HT1080 (cell line): ENCODE measurements at regions not wholly inside any gene's neighbourhood (a gene's known extent, or its start where the extent isn't known, plus 50 kb on each side); places are given as distances from the start of the nearest gene placed in this dataset.
A peak's percentile ranks its signal among the peaks of the same experiment; 100 is the strongest.
"Not testable (repeated sequence)": the region's sequence is repeated elsewhere in the genome, so short reads cannot be mapped to it uniquely, and the experiment has no call there.

Experiments used
- DNase-seq: peaks from one replicate; pipeline ENCODE4 v3.0.0-alpha.2; 2015; ENCODE audit warnings: low read depth

DNA sequence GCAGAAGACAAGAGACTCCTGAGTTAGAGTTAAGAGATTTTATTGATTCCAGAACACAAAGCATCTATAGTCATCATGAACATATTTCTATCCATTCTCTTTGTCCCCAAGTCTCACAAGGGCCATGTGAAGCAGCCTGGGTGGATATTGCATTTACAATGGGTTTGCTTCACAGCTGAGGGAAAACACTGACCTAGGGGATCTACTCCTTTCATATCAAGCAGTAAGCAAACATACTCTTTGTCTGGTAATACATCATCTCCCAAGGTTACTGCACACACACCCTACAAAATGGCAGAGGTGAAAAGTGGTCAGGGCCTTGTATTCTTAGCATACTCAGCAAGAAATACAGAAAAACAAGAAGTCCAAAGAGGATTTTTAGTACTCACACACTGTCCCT, 267.7 kb upstream of the BCHE start:
- no peak for DNase-seq

DNA sequence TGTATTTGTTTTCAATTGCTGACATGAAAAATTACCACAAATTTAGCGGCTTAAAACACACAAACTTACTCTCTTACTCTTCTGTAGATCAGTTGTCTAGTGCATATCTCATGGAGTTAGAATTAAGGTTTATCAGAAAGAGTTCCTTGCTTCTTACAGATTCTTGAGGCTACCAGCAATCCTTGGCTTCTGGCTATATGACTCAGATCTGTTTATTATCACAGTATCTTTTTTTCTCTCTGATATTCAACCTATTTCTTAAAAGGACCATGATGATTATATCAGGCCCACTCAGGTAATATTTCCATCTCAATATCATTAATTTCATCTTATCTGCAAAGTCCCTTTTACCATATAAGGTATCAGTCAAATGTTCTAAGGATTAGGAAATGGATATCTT, 263.5 kb upstream of the BCHE start:
- no peak for DNase-seq

DNA sequence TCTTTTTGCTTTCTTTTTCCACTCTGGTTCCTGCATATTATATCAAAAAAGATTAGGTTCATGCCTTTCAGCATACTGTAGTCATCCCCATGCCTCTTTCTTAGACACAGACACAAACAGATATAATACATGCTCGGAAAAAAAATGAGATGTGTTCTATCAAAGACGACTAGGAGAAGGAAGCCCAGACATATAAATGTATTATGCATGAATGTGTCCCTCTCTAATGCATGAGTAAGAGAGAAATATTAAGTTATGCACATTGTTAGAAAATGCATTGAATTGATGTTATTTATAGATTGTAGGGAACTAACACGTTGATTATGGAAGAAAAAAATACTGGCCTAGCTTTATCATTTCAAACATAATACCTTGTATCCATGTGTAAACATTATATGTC, 252.4 kb upstream of the BCHE start:
- no peak for DNase-seq

DNA sequence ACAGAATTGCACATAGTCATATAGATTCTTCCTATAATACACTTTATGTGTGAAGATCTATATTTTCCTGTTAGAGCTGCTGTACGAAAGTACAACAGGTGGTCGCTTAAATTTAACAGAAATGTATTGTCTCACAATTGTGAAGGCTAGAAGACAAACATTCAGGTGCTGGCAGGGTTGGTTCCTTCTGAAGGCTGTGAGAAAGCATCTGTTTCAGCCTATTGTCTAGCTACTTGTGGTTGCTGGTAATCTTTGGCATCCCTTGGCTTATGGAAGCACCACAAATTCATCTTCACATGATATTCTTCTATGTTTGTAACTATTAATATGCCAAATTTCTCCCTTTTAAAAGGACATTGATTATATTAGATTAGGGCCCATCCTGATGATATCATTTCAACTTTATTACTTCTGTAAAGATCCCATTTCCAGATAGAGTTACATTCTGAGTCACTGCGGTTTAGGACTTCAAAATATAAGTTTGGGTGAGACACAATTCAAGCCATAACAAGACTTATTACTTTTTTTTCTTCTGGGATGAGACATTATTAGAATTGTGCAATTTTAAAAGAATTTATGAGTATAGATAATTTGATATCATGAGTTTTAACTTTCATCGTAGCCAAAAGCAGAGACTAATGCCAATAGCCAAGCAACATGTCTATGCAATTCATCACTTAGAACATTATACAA, 248.1 kb upstream of the BCHE start:
- DNase-seq: peak; percentile 67

DNA sequence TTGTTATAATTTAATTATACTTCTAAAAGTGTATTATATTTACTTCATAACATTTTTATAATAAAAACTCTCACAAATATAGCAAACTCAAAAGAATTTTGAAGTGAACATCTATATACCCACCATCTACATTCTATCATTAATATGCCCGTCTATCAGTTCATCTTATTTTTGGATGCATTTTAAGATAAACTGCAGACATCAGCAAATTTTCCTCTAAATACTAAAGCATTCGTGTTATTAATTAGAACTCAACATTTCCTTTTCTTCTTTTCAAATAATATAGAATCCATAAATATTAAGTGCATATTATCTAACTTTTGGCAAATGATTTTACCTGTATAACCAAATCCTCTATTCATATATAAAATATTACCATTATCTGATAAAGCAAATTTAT, 242.9 kb upstream of the BCHE start:
- DNase-seq: no peak

DNA sequence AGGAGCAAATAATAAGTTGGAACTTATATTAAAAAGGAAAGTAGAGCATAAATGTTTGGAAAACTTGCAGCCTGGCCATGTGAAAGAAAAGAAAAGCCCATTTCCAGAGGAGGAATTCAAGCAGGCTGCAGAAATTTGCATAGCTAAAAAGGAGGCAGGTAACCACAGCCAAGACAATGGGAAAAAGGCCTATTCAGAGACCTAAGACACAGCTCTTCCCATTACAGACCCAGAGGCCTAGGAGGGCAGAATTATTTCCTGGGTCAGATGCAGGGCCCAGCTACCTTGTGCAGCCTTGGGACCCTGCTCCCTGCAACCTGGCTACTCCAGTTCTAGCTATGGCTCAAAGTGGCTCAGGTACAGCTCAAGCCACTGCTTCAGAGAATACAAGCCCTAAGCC, 234.6 kb upstream of the BCHE start:
- no peak for DNase-seq

DNA sequence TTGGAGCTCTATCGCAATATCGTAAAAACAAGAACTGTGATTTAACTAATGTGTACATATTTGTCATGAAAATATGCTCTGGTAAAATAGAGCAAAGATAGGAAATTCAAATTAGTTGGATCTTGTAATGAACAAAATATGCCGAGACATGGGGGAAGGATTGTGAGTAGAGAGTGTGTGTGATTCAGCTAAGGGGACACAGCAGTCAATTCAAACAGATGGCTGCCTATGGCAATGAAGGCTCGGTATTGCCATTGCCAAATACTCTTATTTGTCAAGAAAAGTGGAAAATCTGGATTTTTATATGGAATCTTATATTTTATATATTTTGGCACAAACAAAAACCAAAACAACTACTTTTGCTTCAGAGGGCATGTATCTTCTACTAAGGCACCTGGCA, 227.3 kb upstream of the BCHE start:
- DNase-seq: no peak

DNA sequence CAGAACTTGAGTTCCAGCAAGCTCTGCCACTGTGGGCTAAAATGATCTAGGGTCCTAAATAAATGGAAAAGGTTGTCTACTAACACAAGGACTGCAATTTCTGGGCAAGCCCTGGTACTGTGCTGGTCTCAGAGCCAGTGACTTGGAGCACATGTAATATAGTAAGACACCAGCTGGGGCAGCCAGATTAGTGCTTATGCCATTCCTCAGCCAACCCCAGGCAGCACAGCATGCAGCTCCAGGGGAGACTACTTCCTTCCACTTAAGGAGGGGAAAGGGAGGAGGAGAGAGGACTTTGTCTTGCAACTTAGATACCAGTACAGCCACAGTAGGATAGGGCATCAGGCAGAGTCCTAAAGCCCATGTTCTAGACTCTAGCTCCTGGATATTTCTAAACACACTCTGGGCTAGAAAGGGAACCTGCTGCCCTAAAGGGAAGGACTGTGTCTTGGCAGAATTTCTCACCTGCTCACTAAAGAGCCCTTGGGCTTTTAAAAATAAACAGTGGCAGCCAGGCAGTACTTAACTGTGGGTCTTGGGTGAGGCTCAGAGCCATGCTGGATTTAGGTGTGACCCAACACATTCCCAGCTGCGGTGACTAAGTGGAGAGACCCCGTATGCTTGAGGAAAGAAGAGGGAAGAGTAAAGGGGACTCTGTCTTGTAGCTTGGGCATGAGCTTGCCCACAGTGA, 223.7 kb upstream of the BCHE start:
- peak; percentile 31 for DNase-seq

DNA sequence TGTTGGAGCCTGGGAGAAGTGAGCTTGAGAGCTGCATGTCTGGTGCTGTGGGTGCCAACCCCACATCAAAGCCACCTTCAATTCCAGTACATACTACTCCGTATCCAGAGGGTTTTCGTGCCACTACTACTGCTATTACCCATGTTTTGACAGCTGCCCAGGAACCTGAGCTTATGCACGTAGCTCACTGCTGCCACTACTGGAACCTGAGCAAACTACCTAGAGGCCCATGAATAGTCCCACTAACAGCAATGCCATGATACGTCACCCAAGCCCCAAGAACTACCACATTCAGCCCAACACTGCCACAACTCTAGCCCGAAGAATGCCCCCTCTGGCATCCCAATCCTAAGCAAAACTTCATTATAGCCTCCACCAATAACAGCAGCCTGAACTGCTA, 215.2 kb upstream of the BCHE start:
- no peak for DNase-seq

DNA sequence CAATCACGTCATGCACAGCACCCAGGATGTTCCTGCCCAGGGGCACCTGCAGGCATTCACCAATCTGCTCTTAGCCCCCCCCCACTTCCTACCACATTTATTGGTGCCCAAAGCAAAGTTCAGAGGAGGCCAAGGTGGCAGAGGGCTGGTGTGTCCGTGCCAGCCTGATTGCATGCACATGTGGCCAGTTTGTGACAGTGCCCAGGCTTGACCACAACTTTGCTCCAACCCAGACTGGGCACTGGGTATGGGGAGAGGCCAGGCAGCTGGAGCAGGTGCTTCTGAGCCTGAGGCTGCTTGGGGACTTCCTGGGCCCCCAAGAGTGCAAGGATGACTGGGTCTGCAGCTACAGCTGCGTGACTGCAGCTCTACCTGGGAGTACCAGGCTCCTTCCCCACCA, 192.3 kb upstream of the BCHE start:
- no peak for DNase-seq

DNA sequence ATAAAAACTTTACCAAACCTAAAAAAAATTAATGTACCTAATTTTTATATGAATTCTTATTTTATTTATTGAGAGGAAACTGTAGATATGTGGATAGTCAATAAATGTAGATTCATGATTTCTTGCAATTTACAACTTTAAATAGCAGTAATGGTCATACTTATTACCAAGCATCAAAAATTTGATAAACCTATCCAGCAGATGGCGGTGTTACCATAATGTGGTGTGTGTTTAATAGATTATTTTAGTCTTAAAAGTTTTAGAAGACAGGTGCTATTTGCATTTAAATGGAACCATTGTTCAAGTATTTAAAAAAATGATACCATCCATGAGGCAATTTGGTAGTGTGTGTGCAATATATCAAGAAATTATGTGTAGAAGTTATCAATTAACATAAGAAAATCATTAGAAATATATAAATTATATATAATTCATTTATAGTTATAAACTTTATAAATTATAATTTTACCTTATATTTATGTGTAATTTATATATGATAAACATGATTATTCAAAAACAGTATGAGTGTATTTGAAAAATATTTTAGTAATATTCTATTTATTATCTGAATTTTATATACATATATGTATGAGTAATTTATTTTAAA, 176.0 kb upstream of the BCHE start:
- DNase-seq: peak; percentile 36

DNA sequence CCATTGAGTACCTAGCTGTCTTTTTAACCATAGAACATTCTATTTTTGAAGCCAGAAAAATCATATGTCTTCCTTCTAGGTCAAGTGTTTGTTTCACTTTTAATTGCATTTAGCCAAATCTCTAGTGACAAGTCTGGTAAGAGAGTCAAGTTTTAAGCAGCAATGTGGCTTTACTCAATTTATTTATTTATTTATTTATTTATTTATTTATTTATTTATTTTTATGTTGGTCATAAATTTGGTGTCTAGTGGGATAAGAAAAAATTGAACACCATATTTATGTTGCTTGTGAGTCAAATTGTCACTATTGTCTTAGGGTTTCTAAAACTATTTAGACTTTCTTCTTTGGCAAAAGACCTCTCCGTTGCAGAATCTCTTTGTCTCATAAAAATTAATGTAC, 174.5 kb upstream of the BCHE start:
- DNase-seq: no peak

DNA sequence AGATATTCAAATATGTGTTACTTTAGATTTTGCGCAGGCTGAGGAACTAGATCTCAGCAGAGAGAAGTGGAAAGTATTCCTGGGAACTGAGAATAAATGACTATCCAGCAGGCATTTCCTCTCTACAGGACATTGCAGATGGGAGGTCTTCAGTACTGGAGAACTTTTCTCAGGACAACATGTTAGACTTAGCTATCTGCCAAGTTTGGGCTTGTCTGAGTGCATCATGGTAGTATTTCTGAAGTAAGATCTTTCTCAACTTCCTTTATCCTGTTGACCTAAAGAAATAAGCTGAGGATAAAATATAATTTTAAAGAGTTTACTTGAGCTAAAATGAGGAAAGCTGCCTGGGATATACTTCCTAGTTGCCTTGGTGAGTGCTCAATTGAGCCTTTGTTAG, 167.9 kb upstream of the BCHE start:
- no peak for DNase-seq

DNA sequence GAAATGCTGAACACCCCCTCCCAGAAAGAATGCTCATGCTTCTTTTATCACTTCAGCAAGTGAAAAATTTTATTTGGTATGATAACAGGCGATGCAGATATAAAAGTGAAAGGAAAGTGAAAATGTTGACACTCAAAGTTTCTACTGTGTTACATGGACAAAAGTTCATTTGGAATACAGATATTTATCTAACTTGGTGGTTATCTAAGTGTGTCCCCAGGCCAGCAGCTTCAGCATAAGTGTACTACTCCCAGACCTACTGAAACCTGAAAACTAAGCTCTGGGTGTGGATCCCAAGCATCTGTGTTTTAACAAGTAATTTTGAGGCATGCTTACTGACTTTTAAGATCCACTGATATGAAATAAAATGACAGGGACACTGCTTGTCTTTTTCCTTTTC, 157.1 kb upstream of the BCHE start:
- DNase-seq: no peak

DNA sequence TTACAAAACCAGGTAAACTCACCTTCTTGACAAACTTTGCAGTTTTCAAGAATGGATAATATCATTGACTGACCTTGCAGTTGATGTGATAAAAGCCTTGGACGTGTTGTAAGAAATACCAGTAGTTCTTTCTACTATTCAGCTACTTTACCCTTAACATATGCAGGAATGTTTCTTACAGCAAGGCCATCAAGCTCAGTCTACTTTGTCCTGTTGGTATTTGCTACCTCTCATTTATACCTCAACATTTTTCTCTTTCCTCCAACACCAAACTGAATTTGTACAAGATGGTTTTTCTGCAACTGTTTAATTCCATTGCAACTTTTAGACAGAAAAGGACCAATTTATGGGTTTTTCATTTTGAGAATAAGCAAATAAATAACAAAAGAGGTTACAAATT, 147.4 kb upstream of the BCHE start:
- no peak for DNase-seq

DNA sequence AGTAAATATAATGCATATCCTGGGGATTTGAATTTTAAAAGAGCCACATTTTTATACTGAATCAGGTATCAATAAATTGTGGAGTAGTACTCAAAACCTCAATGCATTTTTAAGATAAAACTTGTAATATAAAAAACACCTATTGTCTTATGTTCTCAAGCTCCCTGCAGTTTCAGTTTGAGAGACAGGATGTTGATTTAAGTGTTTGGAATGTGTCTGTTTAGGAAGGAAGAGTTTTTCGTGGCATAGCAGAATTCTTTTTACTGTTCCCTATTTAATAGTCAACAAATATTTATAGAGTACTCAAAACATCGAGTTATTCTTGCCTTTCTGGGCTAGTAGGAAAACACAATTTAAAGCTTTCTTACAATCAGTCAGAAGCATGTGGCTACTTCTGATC, 146.1 kb upstream of the BCHE start:
- peak; percentile 70 for DNase-seq

DNA sequence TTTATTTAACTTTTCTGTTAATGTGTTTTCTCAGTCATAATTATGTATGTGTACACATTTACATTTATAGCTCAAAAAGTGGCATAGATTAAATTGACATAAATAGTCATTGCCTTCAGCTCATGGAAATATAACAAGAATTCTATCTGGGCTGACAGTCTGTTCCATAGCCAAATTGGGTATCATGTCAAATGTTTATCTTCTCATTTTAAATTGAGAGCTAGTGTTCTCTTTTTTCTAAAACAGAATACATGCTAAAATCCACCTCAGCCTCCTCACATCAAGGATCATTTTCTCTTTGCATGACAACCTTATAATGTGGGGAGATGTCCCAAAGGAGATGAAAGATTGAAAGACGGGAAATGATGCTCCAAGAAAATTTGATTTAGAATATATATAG, 144.1 kb upstream of the BCHE start:
- no peak for DNase-seq

DNA sequence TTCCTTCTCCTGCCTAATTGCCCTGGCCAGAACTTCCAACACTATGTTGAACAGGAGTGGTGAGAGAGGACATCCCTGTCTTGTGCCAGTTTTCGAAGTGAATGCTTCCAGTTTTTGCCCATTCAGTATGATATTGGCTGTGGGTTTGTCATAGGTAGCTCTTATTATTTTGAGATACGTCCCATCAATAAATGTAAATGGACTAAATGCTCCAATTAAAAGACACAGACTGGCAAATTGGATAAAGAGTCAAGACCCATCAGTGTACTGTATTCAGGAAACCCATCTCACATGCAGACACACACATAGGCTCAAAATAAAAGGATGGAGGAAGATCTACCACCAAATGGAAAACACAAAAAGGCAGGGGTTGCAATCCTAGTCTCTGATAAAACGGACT, 123.6 kb upstream of the BCHE start:
- DNase-seq: not testable (repeated sequence)

DNA sequence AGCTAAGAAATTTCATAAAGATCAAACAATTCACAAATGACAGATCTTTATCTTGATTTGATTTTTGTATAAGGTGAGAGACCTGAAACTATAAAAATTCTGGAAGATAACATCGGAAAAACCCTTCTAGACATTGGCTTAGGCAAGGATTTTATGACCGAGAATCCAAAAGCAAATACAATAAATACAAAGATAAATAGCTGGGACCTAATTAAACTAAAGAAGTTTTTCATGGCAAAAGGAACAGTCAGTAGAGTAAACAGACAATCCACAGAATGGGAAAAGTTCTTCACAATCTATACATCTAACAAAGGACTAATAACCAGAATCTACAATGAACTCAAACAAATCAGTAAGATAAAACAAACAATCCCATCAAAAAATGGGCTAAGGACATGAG, 116.9 kb upstream of the BCHE start:
- DNase-seq: no peak

DNA sequence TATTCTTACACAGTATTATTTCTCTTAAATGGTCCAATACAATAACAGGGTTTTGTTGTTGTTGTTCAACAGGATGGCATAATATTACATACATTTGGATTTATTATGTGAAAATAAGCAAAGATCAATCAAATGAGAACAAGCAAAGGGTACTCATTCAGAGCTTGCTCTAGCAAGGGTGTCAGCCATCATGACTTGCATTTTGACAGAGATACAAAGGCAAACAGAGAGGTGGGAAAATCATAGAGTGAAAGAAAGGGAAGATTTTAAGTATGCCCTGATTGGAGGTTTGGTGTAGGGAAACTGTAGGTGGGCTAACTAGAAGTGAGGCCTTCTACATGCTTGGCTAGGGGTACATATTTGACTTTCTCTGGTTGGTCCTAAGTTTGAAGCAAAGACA, 109.1 kb upstream of the BCHE start:
- DNase-seq: no peak

DNA sequence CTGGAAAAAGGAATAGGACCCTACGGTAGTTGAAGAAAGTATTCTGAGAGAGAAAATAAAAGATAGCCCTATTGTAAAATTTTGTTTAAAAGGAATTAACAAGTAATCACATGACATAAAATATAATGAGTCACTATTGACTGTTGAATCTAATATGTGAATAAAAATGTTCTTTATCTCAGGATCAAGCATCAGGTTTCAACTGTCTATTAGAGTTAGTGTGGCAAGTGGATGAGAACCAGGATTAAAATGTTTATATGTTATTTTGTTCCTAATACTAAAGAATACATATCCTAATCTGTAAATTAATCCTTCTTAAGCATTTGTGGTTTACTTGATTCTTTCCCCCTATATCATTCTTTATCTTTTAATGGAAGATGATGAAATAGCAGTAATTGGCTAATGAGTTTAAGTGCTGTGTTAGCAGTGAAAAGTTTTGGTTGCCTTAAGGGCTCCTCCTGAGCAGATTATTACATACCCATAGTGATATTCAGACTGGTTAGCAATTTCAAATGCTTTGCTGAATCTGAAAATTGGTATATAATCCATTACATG, 101.8 kb upstream of the BCHE start:
- DNase-seq: no peak

DNA sequence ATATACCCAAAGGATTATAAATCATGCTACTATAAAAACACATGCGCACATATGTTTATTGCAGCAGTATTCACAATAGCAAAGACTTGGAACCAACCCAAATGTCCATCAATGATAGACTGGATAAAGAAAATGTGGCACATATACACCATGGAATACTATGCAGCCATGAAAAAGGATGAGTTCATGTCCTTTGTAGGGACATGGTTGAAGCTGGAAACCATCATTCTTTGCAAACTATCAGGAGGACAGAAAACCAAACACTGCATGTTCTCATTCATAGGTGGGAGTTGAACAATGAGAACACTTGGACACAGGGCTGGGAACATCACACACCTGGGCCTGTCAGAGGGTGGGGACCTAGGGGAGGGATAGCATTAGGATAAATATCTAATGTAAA, 98.9 kb upstream of the BCHE start:
- not testable (repeated sequence) for DNase-seq

DNA sequence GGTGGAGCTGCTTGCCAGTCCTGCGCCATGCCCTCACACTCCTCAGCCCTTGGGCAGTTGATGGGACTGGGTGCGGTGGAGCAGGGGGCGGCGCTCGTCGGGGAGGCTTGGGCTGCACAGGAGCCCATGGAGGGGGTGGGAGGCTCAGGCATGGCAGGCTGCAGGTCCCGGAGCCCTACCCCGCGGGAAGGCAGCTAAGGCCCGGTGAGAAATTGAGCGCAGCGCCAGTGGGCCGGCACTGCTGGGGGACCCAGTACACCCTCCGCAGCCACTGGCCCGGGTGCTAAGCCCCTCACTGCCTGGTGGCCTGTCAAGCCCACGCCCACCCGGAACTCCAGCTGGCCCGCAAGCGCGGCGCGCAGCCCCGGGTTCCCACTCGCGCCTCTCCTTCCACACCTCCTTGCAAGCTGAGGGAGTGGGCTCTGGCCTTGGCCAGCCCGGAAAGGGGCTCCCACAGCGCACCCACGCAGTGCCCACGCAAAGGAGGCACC, 87.1 kb upstream of the BCHE start:
- DNase-seq: not testable (repeated sequence)
